HL-60 (cell line): ENCODE measurements at regions not wholly inside any gene's neighbourhood (a gene's known extent, or its start where the extent isn't known, plus 50 kb on each side); places are given as distances from the start of the nearest gene placed in this dataset.

Source experiments
- DNase-seq, 2 experiments: peaks; one replicate each; pipeline ENCODE4 v3.0.0-alpha.2; 2010 to 2020; ENCODE audit warnings: low read depth in 1 of 2, low spot score in 1 of 2
- H3K27ac ChIP-seq: fragments of 250-450 bp; sonication (Bioruptor Pico); replicated peaks from 2 replicates; pipeline ENCODE4 v1.5.1; 2020; ENCODE audit warnings: mild to moderate bottlenecking, moderate library complexity
- H3K27me3 ChIP-seq: fragments of 250-450 bp; sonication (Bioruptor Pico); 2 replicates; pipeline ENCODE4 v1.5.1; 2021; ENCODE audit warnings: mild to moderate bottlenecking, moderate library complexity; ENCODE audit not compliant: insufficient read depth, poor library complexity, severe bottlenecking
- H3K4me3 ChIP-seq: replicated peaks from 2 replicates; pipeline ENCODE4 v1.5.1; 2011; ENCODE audit warnings: mild to moderate bottlenecking, control low read depth, low read length; ENCODE audit not compliant: insufficient read depth
- CTCF ChIP-seq: IDR thresholded peaks from one replicate; pipeline ENCODE4 v1.5.1; 2011; ENCODE audit warnings: low read length, control low read depth, inconsistent platforms; ENCODE audit not compliant: insufficient read depth
- GABPA ChIP-seq: IDR thresholded peaks from 2 replicates; pipeline ENCODE4 v1.6.1; 2012; ENCODE audit warnings: low read depth
- POLR2AphosphoS5 ChIP-seq: IDR thresholded peaks from 2 replicates; pipeline ENCODE4 v1.6.1; 2012; ENCODE audit warnings: low read depth
- REST ChIP-seq: IDR thresholded peaks from 2 replicates; pipeline ENCODE4 v1.6.1; 2012; ENCODE audit warnings: low read depth; ENCODE audit not compliant: insufficient replicate concordance
- SPI1 ChIP-seq: IDR thresholded peaks from 2 replicates; pipeline ENCODE4 v1.6.1; 2012; ENCODE audit warnings: low read depth, mild to moderate bottlenecking, borderline replicate concordance

- H3K27me3 ChIP-seq, result no peaks in the 10 kb centered on the region
- TF ChIP-seq REST (no peak), SPI1 (no peak), GABPA (no peak), POLR2AphosphoS5 (no peak), CTCF (no peak)
- no peak for DNase-seq
- H3K27ac ChIP-seq, result no peak overlapping the region
- no peak overlapping the region for H3K4me3 ChIP-seq
These were observed 140.0 kb upstream of the TMCC3 start for GRCh38 chr12:94790370-94790769.

GRCh38 chr12:94789510-94790225, 139.3 kb upstream of the TMCC3 start:
- DNase-seq, result no peak
- Histone ChIP-seq H3K27me3 (no peaks in the 10 kb centered on the region), H3K4me3 (no peak overlapping the region), H3K27ac (no peak overlapping the region)
- TF ChIP-seq POLR2AphosphoS5, result no peak
- no peak for TF ChIP-seq REST
- no peak for TF ChIP-seq GABPA
- TF ChIP-seq SPI1, result no peak
- TF ChIP-seq CTCF, result no peak

GRCh38 chr12:94788298-94788697, 137.9 kb upstream of the TMCC3 start:
- Histone ChIP-seq H3K27ac (no peak overlapping the region), H3K4me3 (no peak overlapping the region), H3K27me3 (no peaks in the 10 kb centered on the region)
- no peak for DNase-seq
- no peak for TF ChIP-seq GABPA
- no peak for TF ChIP-seq CTCF
- TF ChIP-seq REST, result no peak
- TF ChIP-seq SPI1, result no peak
- TF ChIP-seq POLR2AphosphoS5, result no peak
